Lung (tissue), 11 donors: ENCODE measurements at regions not wholly inside any gene's neighbourhood (a gene's known extent, or its start where the extent isn't known, plus 50 kb on each side); places are given as distances from the start of the nearest gene placed in this dataset.
A peak's percentile ranks its signal among the peaks of the same experiment; 100 is the strongest.

Experiments used
- ATAC-seq: fragments of 200-7000 bp; cut with Tn5 transposase; one replicate; pipeline ENCODE4 v1.9.1; 2020; ENCODE audit warnings: moderate number of reproducible peaks; ENCODE audit not compliant: insufficient read depth, low FRiP score
- DNase-seq, 3 donors: peaks; one replicate each; pipeline ENCODE4 v3.0.0-alpha.2; 2013 to 2017
- H3K27ac ChIP-seq, 2 donors: one replicate each; pipeline ENCODE4 v1.5.1; 2013; ENCODE audit warnings: mild to moderate bottlenecking in 2 of 2, moderate library complexity in 2 of 2, control low read depth in 1 of 2, inconsistent platforms in 1 of 2, low read depth in 1 of 2, low read length in 1 of 2
- H3K27me3 ChIP-seq, 3 donors: one replicate each; pipeline ENCODE4 v1.5.1; 2013; ENCODE audit warnings: low read length in 2 of 3; ENCODE audit not compliant: control insufficient read depth in 3 of 3, insufficient read depth in 3 of 3
- H3K36me3 ChIP-seq, 4 donors: one replicate each; pipeline ENCODE4 v1.5.1; 2013; ENCODE audit warnings: low read length in 4 of 4, mild to moderate bottlenecking in 1 of 4, moderate library complexity in 1 of 4; ENCODE audit not compliant: control insufficient read depth in 4 of 4, insufficient read depth in 4 of 4
- H3K4me1 ChIP-seq, 5 donors: one replicate each; pipeline ENCODE4 v1.5.1; 2013; ENCODE audit warnings: low read length in 5 of 5, mild to moderate bottlenecking in 2 of 5, moderate library complexity in 1 of 5; ENCODE audit not compliant: control insufficient read depth in 5 of 5, insufficient read depth in 5 of 5
- H3K4me3 ChIP-seq: one replicate; pipeline ENCODE4 v1.5.1; 2013; ENCODE audit warnings: mild to moderate bottlenecking, control low read depth, moderate library complexity
- H3K9ac ChIP-seq, 2 donors: one replicate each; pipeline ENCODE4 v1.5.1; 2013; ENCODE audit warnings: low read length in 2 of 2, control low read depth in 1 of 2; ENCODE audit not compliant: insufficient read depth in 1 of 2
- H3K9me3 ChIP-seq, 4 donors: one replicate each; pipeline ENCODE4 v1.5.1; 2013; ENCODE audit warnings: low read length in 3 of 4, mild to moderate bottlenecking in 1 of 4, moderate library complexity in 1 of 4; ENCODE audit not compliant: control insufficient read depth in 4 of 4, insufficient read depth in 3 of 4
- CTCF ChIP-seq: IDR thresholded peaks from 2 replicates; pipeline ENCODE4 v1.5.1; 2012; ENCODE audit warnings: mild to moderate bottlenecking; ENCODE audit errors: control extremely low read depth, extremely low read depth
- WGBS, 2 donors: extraction: QIAGEN DNeasy Blood & Tissue Kit; methylation state at CpG; one replicate each; pipeline ENCODE4 v1.1.7; 2013; 5-methylcytosine and 5-hydroxymethylcytosine counted together
- donor health status: control.
- donor health status: control.
- donor health status: Bipolar disorder and iron deficiency.
- donor health status: healthy.
- donor health status: DM: yes; HTN: yes; CAD: no.

- 67 to 78% methylated on average over 4 of the region's 4 CpGs for WGBS, 2 donors
- no peak overlapping the region for H3K9ac ChIP-seq
Observed at GRCh38 chr16:65767125-65767524, 599.4 kb upstream of the CDH5 start.

GRCh38 chr16:65763640-65764305 lies 602.7 kb upstream of the CDH5 start:
- WGBS, 2 donors: 77 to 78% methylated on average over 7 of the region's 7 CpGs
- Histone ChIP-seq H3K9me3 (no peaks in the 10 kb centered on the region), H3K9ac (no peak overlapping the region), H3K4me1 (peaks cover 0 to 2% (median 0%) of the 10 kb centered on the region in 5 donors), H3K27me3 (no peaks in the 10 kb centered on the region), H3K4me3 (no peak overlapping the region), H3K36me3 (no peaks in the 10 kb centered on the region), H3K27ac (no peak overlapping the region)
- no peak for TF ChIP-seq CTCF
- ATAC-seq: no peak
- DNase-seq: no peak

More at GRCh38 chr16:65767125-65767524, 599.4 kb upstream of the CDH5 start:
- Histone ChIP-seq H3K9me3 (peaks cover 0 to 2% (median 2%) of the 10 kb centered on the region in 4 donors), H3K27ac (no peak overlapping the region), H3K27me3 (no peaks in the 10 kb centered on the region), H3K4me3 (no peak overlapping the region), H3K4me1 (no peaks in the 10 kb centered on the region), H3K36me3 (no peaks in the 10 kb centered on the region)
- TF ChIP-seq CTCF: no peak
- ATAC-seq (no peak), DNase-seq (no peak)

- no peaks in the 10 kb centered on the region for H3K27me3 ChIP-seq
- no peaks in the 10 kb centered on the region for H3K9me3 ChIP-seq
- ATAC-seq: no peak
- no peak overlapping the region for H3K27ac ChIP-seq
- H3K9ac ChIP-seq: no peak overlapping the region
- no peak for TF ChIP-seq CTCF
- peaks cover 0 to 30% (median 4%) of the 10 kb centered on the region in 5 donors for H3K4me1 ChIP-seq
- no peak for DNase-seq
- H3K36me3 ChIP-seq: no peaks in the 10 kb centered on the region
- 72 to 86% methylated on average over 4 of the region's 4 CpGs for WGBS, 2 donors
- no peak overlapping the region for H3K4me3 ChIP-seq
Observed at GRCh38 chr16:65760874-65761273, 605.6 kb upstream of the CDH5 start.

GRCh38 chr16:65758620-65759019 lies 607.9 kb upstream of the CDH5 start:
- TF ChIP-seq CTCF: no peak
- H3K9me3 ChIP-seq: no peaks in the 10 kb centered on the region
- DNase-seq (peak in 2 of 3 donors; percentile 45 to 51), ATAC-seq (no peak)
- H3K9ac ChIP-seq: peak overlapping the region in 1 of 2 donors; percentile 14
- no peak overlapping the region for H3K4me3 ChIP-seq
- no peaks in the 10 kb centered on the region for H3K27me3 ChIP-seq
- no peaks in the 10 kb centered on the region for H3K36me3 ChIP-seq
- 63 to 68% methylated on average over 4 of the region's 4 CpGs for WGBS, 2 donors
- no peak overlapping the region for H3K27ac ChIP-seq
- H3K4me1 ChIP-seq: peaks cover 0 to 43% (median 8%) of the 10 kb centered on the region in 5 donors
